ENCODE measurements at regions not wholly inside any gene's neighbourhood (a gene's known extent, or its start where the extent isn't known, plus 50 kb on each side); places are given as distances from the start of the nearest gene placed in this dataset.

GRCh38 chr4:167645358-167645757, 411.1 kb upstream of the SPOCK3 start:
- no peak for ATAC-seq
- Histone ChIP-seq H3K36me3 (ENCODE audit: control insufficient read depth in 2 of 2, insufficient read depth in 2 of 2, low read length in 1 of 2) (no peaks in the 10 kb centered on the region), H3K9me3 (replicated peaks; ENCODE audit: control insufficient read depth, insufficient read depth, low read length) (no peaks in the 10 kb centered on the region), H3K4me3 (no peak overlapping the region), H3K4me2 (ENCODE audit: control insufficient read depth, insufficient read depth) (no peak overlapping the region), H2AFZ (ENCODE audit: control insufficient read depth, low read depth, low read length) (no peak overlapping the region), H3K9ac (ENCODE audit: control insufficient read depth, insufficient read depth, low read length) (no peak overlapping the region), H3K27me3 (replicated peaks in 1 of 2; ENCODE audit: control insufficient read depth in 2 of 2, insufficient read depth in 2 of 2, low read length in 1 of 2) (no peaks in the 10 kb centered on the region), H3K4me1 (ENCODE audit: control insufficient read depth, insufficient read depth, low read length) (no peaks in the 10 kb centered on the region), H4K20me1 (ENCODE audit: control insufficient read depth, insufficient read depth) (no peaks in the 10 kb centered on the region), H3K79me2 (ENCODE audit: control insufficient read depth, insufficient read depth, low read length) (no peaks in the 10 kb centered on the region), H3K27ac (ENCODE audit: control insufficient read depth, insufficient read depth) (no peak overlapping the region)
- CTCF ChIA-PET, result no interaction called here
- DNase-seq (ENCODE audit: low read depth, low spot score), result no peak
- in situ Hi-C loops (cut with MboI), result no loop called here
- RAD21 ChIA-PET (ENCODE audit: unreplicated experiment), result no interaction called here
- intact Hi-C loops (cut with micrococcal nuclease; ENCODE audit: unreplicated experiment), result no loop called here
- TF ChIP-seq, protein P1, sequence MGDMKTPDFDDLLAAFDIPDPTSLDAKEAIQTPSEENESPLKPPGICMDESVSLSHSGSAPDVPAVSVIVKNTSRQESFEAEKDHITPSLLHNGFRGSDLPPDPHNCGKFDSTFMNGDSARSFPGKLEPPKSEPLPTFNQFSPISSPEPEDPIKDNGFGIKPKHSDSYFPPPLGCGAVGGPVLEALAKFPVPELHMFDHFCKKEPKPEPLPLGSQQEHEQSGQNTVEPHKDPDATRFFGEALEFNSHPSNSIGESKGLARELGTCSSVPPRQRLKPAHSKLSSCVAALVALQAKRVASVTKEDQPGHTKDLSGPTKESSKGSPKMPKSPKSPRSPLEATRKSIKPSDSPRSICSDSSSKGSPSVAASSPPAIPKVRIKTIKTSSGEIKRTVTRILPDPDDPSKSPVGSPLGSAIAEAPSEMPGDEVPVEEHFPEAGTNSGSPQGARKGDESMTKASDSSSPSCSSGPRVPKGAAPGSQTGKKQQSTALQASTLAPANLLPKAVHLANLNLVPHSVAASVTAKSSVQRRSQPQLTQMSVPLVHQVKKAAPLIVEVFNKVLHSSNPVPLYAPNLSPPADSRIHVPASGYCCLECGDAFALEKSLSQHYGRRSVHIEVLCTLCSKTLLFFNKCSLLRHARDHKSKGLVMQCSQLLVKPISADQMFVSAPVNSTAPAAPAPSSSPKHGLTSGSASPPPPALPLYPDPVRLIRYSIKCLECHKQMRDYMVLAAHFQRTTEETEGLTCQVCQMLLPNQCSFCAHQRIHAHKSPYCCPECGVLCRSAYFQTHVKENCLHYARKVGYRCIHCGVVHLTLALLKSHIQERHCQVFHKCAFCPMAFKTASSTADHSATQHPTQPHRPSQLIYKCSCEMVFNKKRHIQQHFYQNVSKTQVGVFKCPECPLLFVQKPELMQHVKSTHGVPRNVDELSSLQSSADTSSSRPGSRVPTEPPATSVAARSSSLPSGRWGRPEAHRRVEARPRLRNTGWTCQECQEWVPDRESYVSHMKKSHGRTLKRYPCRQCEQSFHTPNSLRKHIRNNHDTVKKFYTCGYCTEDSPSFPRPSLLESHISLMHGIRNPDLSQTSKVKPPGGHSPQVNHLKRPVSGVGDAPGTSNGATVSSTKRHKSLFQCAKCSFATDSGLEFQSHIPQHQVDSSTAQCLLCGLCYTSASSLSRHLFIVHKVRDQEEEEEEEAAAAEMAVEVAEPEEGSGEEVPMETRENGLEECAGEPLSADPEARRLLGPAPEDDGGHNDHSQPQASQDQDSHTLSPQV (IDR thresholded peaks at IDR 0.05), result no peak
- TF ChIP-seq BRCA1 (IDR thresholded peaks at IDR 0.05; ENCODE audit: low read depth, low read length) (no peak), ZZZ3 (IDR thresholded peaks at IDR 0.05; ENCODE audit: control insufficient read depth, insufficient read length, low read depth) (no peak), SREBF1 (IDR thresholded peaks at IDR 0.05; ENCODE audit: low read length) (no peak), TCF3 (IDR thresholded peaks at IDR 0.05; ENCODE audit: borderline replicate concordance, insufficient read depth, low read depth, low read length) (no peak), STAT1 (conservative IDR thresholded peaks at IDR 0.05) (no peak), ZNF384 (IDR thresholded peaks at IDR 0.05; ENCODE audit: borderline replicate concordance, low read depth, low read length) (no peak), ZNF274 (IDR thresholded peaks at IDR 0.05; ENCODE audit: insufficient read depth, insufficient read length) (no peak), MYC (IDR thresholded peaks at IDR 0.05; ENCODE audit: insufficient read depth, insufficient read length, insufficient replicate concordance, low read length, severe bottlenecking) (no peak), PAX8 (IDR thresholded peaks at IDR 0.05) (no peak)
- no TSS peak for BruUV-seq (replicated peaks)
- SMC1A ChIA-PET (ENCODE audit: uncharacterized antibody, unreplicated experiment), result no interaction called here
- POLR2A ChIA-PET, result no interaction called here
- FAIRE-seq, result no peak

Data from GM12878 (cell line).